ENCODE measurements at regions not wholly inside any gene's neighbourhood (a gene's known extent, or its start where the extent isn't known, plus 50 kb on each side); places are given as distances from the start of the nearest gene placed in this dataset.
"Not testable (repeated sequence)": the region's sequence is repeated elsewhere in the genome, so short reads cannot be mapped to it uniquely, and the experiment has no call there.

DNA sequence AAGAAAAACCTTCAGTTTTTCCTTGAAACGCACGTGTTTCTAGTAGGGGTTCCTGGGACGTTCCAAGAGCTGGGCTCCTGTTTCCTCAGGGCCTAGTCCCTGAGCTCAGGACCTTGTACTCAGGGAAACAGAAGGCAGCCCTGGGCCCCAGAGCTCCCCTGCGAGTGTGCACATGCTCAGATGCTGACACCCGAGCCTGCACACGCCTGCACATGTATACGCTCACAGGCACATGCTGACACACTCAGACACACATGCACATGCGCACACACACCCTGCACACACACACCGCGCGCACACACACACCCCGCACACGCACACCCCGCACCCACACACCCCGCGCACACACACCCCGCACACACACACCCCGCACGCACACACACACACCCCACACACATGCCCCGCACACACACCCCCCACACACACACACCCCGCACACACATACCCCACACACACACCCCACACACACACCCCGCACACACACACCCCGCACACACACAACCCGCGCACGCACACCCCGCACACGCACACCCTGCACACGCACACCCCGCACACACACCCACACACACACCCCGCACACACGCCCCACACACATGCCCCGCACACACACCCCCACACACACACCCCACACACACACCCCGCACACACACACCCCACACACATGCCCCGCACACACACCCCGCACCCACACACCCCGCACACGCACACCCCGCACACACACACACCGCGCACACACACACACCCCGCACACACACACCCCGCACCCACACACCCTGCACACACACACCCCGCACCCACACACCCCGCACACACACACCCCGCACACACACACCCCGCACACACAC is 52.2 kb downstream of the CALML3 start:
- Histone ChIP-seq H3K4me2 (replicated peaks; ENCODE audit: extremely low read depth, low read length, poor library complexity, severe bottlenecking) (no peak overlapping the region), H2AFZ (ENCODE audit: insufficient read depth, low read depth, low read length, poor library complexity, severe bottlenecking) (no peak overlapping the region), H3K9me3 (replicated peaks in 1 of 2; ENCODE audit: control insufficient read depth in 1 of 2, insufficient read depth in 1 of 2, low read length in 2 of 2) (no peaks in the 10 kb centered on the region), H3K36me3 (replicated peaks in 1 of 2; ENCODE audit: control insufficient read depth in 1 of 2, insufficient read depth in 2 of 2, low read length in 2 of 2) (no peaks in the 10 kb centered on the region), H3K4me3 (replicated peaks in 1 of 3; ENCODE audit: low read depth in 2 of 3, low read length in 3 of 3) (no peak overlapping the region), H3K27me3 (ENCODE audit: control insufficient read depth in 2 of 2, insufficient read depth in 2 of 2, low read length in 2 of 2) (no peaks in the 10 kb centered on the region), H3K9ac (ENCODE audit: insufficient read depth, low read length, poor library complexity, severe bottlenecking) (no peak overlapping the region), H4K20me1 (ENCODE audit: insufficient read depth, low read length) (no peaks in the 10 kb centered on the region), H3K4me1 (ENCODE audit: control insufficient read depth in 1 of 2, insufficient read depth in 2 of 2, low read length in 2 of 2) (peaks cover 4% of the 10 kb centered on the region in 2 donors), H3K27ac (ENCODE audit: low read depth in 1 of 2, low read length in 2 of 2) (no peak overlapping the region), H3K79me2 (ENCODE audit: insufficient read depth, low read length) (no peaks in the 10 kb centered on the region)
- WGBS (ENCODE audit: insufficient coverage) = 75% methylated on average over 11 of the region's 47 CpGs
- no peaks in the 10 kb centered on the region for H3K36me3 Mint-ChIP-seq
- peaks cover 6% of the 10 kb centered on the region for H3K4me1 Mint-ChIP-seq
- intact Hi-C loops (cut with micrococcal nuclease) = no loop called here
- H3K4me3 Mint-ChIP-seq = no peak overlapping the region
- TF ChIP-seq CTCF (IDR thresholded peaks at IDR 0.05) = no peak
- H3K27ac Mint-ChIP-seq = no peak overlapping the region
- H3K9me3 Mint-ChIP-seq = peaks cover 0 to 5% (median 0%) of the 10 kb centered on the region in 7 donors
- no peak for DNase-seq
- H3K27me3 Mint-ChIP-seq (ENCODE audit: low read depth in 3 of 3) = peaks cover 2 to 7% (median 3%) of the 10 kb centered on the region in 3 donors

DNA sequence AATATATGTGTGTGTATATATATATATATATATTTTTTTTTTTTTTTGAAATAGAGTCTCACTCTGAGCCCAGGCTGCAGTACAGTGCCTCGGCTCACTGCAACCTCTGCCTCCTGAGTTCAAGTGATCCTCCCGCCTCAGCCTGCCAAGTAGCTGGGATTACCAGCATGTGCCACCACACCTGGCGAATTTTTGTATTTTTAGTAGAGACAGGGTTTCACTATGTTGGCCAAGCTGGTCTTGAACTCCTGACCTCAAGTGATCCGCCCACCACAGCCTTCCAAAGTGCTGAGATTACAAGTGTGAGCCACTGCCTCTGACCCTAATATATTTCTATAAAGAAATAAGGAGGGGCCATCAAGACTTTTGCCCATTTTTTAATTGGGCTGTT is 55.3 kb downstream of the CALML3 start:
- intact Hi-C loops (cut with micrococcal nuclease); H3K9me3 Mint-ChIP-seq; H3K27me3 ChIP-seq (ENCODE audit: control insufficient read depth in 2 of 2, insufficient read depth in 2 of 2, low read length in 2 of 2); H3K79me2 ChIP-seq (ENCODE audit: insufficient read depth, low read length); DNase-seq; H3K9me3 ChIP-seq (replicated peaks in 1 of 2; ENCODE audit: control insufficient read depth in 1 of 2, insufficient read depth in 1 of 2, low read length in 2 of 2); H3K4me1 ChIP-seq (ENCODE audit: control insufficient read depth in 1 of 2, insufficient read depth in 2 of 2, low read length in 2 of 2); H3K27ac Mint-ChIP-seq; H3K36me3 Mint-ChIP-seq; H3K36me3 ChIP-seq (replicated peaks in 1 of 2; ENCODE audit: control insufficient read depth in 1 of 2, insufficient read depth in 2 of 2, low read length in 2 of 2); H2AFZ ChIP-seq (ENCODE audit: insufficient read depth, low read depth, low read length, poor library complexity, severe bottlenecking); H3K27ac ChIP-seq (ENCODE audit: low read depth in 1 of 2, low read length in 2 of 2); H3K4me3 ChIP-seq (replicated peaks in 1 of 3; ENCODE audit: low read depth in 2 of 3, low read length in 3 of 3); H4K20me1 ChIP-seq (ENCODE audit: insufficient read depth, low read length); H3K9ac ChIP-seq (ENCODE audit: insufficient read depth, low read length, poor library complexity, severe bottlenecking); H3K4me2 ChIP-seq (replicated peaks; ENCODE audit: extremely low read depth, low read length, poor library complexity, severe bottlenecking); H3K4me3 Mint-ChIP-seq: not testable (repeated sequence)
- WGBS (ENCODE audit: insufficient coverage) = 67% methylated on average over 2 of the region's 4 CpGs
- H3K4me1 Mint-ChIP-seq = peaks cover 12% of the 10 kb centered on the region
- H3K27me3 Mint-ChIP-seq (ENCODE audit: low read depth in 3 of 3) = peaks cover 5 to 15% (median 10%) of the 10 kb centered on the region in 3 donors
